NCI-H2081 treated with DMSO at 0.1 percent for 48 hours (cell line): ENCODE measurements at regions not wholly inside any gene's neighbourhood (a gene's known extent, or its start where the extent isn't known, plus 50 kb on each side); places are given as distances from the start of the nearest gene placed in this dataset.
"Not testable (repeated sequence)": the region's sequence is repeated elsewhere in the genome, so short reads cannot be mapped to it uniquely, and the experiment has no call there.

Experiments
- DNase-seq: peaks from one replicate; lab custom pipeline; 2025; lab: John Stamatoyannopoulos, UW

- no peak for DNase-seq
These were observed 1308.8 kb downstream of the EFNA5 start for GRCh38 chr5:106361905-106362304.

- DNase-seq = no peak
These were observed 1339.3 kb downstream of the EFNA5 start for GRCh38 chr5:106331415-106331814.

- DNase-seq = no peak
These were observed 1346.4 kb downstream of the EFNA5 start for GRCh38 chr5:106324356-106324755.

- no peak for DNase-seq
These were observed 1349.5 kb downstream of the EFNA5 start for GRCh38 chr5:106321242-106321641.

- no peak for DNase-seq
These were observed 1356.4 kb downstream of the EFNA5 start for GRCh38 chr5:106314221-106314824.

GRCh38 chr5:106312360-106312759 is 1358.4 kb downstream of the EFNA5 start:
- no peak for DNase-seq

- no peak for DNase-seq
These were observed 1359.4 kb downstream of the EFNA5 start for GRCh38 chr5:106311230-106311915.

- no peak for DNase-seq
These were observed 1363.5 kb downstream of the EFNA5 start for GRCh38 chr5:106307265-106307664.

GRCh38 chr5:106306313-106307028 is 1364.3 kb downstream of the EFNA5 start:
- no peak for DNase-seq

GRCh38 chr5:106303911-106304310 is 1366.8 kb downstream of the EFNA5 start:
- no peak for DNase-seq

- no peak for DNase-seq
These were observed 1378.1 kb downstream of the EFNA5 start for GRCh38 chr5:106292654-106293053.

- no peak for DNase-seq
These were observed 1379.9 kb downstream of the EFNA5 start for GRCh38 chr5:106290841-106291240.

GRCh38 chr5:106288979-106289378 is 1381.8 kb downstream of the EFNA5 start:
- no peak for DNase-seq

- no peak for DNase-seq
These were observed 1393.1 kb downstream of the EFNA5 start for GRCh38 chr5:106277540-106278096.

- DNase-seq = no peak
These were observed 1401.4 kb downstream of the EFNA5 start for GRCh38 chr5:106269252-106269843.

GRCh38 chr5:106267256-106267655 is 1403.5 kb downstream of the EFNA5 start:
- no peak for DNase-seq

GRCh38 chr5:106262395-106262794 is 1408.3 kb downstream of the EFNA5 start:
- DNase-seq = no peak

- DNase-seq = not testable (repeated sequence)
These were observed 1411.2 kb downstream of the EFNA5 start for GRCh38 chr5:106259431-106260090.

- DNase-seq = no peak
These were observed 1412.1 kb downstream of the EFNA5 start for GRCh38 chr5:106258591-106259125.

GRCh38 chr5:106254784-106255183 is 1416.0 kb downstream of the EFNA5 start:
- no peak for DNase-seq

- not testable (repeated sequence) for DNase-seq
These were observed 1424.5 kb downstream of the EFNA5 start for GRCh38 chr5:106246044-106246745.
